GM12878 (cell line): ENCODE measurements at regions not wholly inside any gene's neighbourhood (a gene's known extent, or its start where the extent isn't known, plus 50 kb on each side); places are given as distances from the start of the nearest gene placed in this dataset.

Experiments
- ATAC-seq: fragments of 200-7000 bp; cut with Tn5 transposase; 3 replicates; pipeline ENCODE4 v1.9.1; 2020; ENCODE audit warnings: mild to moderate bottlenecking, moderate library complexity
- BruUV-seq: library from RNA; stranded (reverse); fragments of 400-500 nt; replicated peaks from 2 replicates; lab custom pipeline; 2021; lab: Mats Ljungman, UMichigan
- CTCF ChIA-PET: fragments of 300-600 bp; sonication (Branson Sonifier 250); formaldehyde crosslinking; extraction: SDS; loops from one replicate; lab custom pipeline; 2021; ENCODE audit warnings: inconsistent platforms; lab: Yijun Ruan, JAX
- POLR2A ChIA-PET: fragments of 350-600 bp; formaldehyde crosslinking; extraction: SDS; loops from one replicate; lab custom pipeline; 2021; ENCODE audit warnings: inconsistent platforms; lab: Charles Lee
- RAD21 ChIA-PET: fragments of 300-600 bp; sonication (Branson Sonifier 250); formaldehyde crosslinking; loops from one replicate; lab custom pipeline; 2023; ENCODE audit warnings: antibody characterized with exemption; ENCODE audit not compliant: unreplicated experiment; lab: Charles Lee
- SMC1A ChIA-PET: fragments of 300-600 bp; sonication (Branson Sonifier 250); formaldehyde crosslinking; loops from one replicate; lab custom pipeline; 2023; ENCODE audit not compliant: unreplicated experiment, uncharacterized antibody; lab: Charles Lee
- DNase-seq: peaks from one replicate; pipeline ENCODE4 v3.0.0-alpha.2; 2011; ENCODE audit warnings: low read depth, low spot score
- FAIRE-seq: peaks from 3 replicates; lab custom pipeline; 2011; peaks lifted over from hg19 to GRCh38; lab: Jason Lieb, UNC
- H2AFZ ChIP-seq: 2 replicates; pipeline ENCODE4 v1.6.0; 2011; ENCODE audit warnings: low read depth, low read length, control low read depth; ENCODE audit not compliant: control insufficient read depth
- H3K27ac ChIP-seq: 2 replicates; pipeline ENCODE4 v1.5.1; 2011; ENCODE audit warnings: control low read depth; ENCODE audit not compliant: control insufficient read depth, insufficient read depth
- H3K27me3 ChIP-seq, 2 experiments: replicated peaks in 1 of 2; 2 replicates each; pipeline versions ENCODE4 v1.6.0 to v1.6.1; 2011; ENCODE audit warnings: low read length in 1 of 2; ENCODE audit not compliant: control insufficient read depth in 2 of 2, insufficient read depth in 2 of 2
- H3K36me3 ChIP-seq, 2 experiments: 2 replicates each; pipeline ENCODE4 v1.5.1; 2011; ENCODE audit warnings: low read length in 1 of 2; ENCODE audit not compliant: control insufficient read depth in 2 of 2, insufficient read depth in 2 of 2
- H3K4me1 ChIP-seq: 2 replicates; pipeline ENCODE4 v1.6.1; 2011; ENCODE audit warnings: mild to moderate bottlenecking, low read length, moderate library complexity, mixed read lengths; ENCODE audit not compliant: control insufficient read depth, insufficient read depth
- H3K4me2 ChIP-seq: 2 replicates; pipeline ENCODE4 v1.6.0; 2011; ENCODE audit warnings: control low read depth; ENCODE audit not compliant: control insufficient read depth, insufficient read depth
- H3K4me3 ChIP-seq: fragments of 200-600 bp; sonication (generic); 2 replicates; pipeline ENCODE4 v1.5.1; 2016
- H3K79me2 ChIP-seq: 2 replicates; pipeline ENCODE4 v1.6.0; 2011; ENCODE audit warnings: low read length; ENCODE audit not compliant: control insufficient read depth, insufficient read depth
- H3K9ac ChIP-seq: 2 replicates; pipeline ENCODE4 v1.8.0; 2011; ENCODE audit warnings: low read length, control low read depth, mixed read lengths; ENCODE audit not compliant: control insufficient read depth, insufficient read depth
- H3K9me3 ChIP-seq: replicated peaks from 3 replicates; pipeline ENCODE4 v1.5.1; 2011; ENCODE audit warnings: mild to moderate bottlenecking, low read length; ENCODE audit not compliant: control insufficient read depth, insufficient read depth
- H4K20me1 ChIP-seq: 2 replicates; pipeline ENCODE4 v1.6.0; 2011; ENCODE audit not compliant: control insufficient read depth, insufficient read depth
- CBX5 ChIP-seq: sonication (generic); IDR thresholded peaks from 2 replicates; pipeline ENCODE4 v1.6.1; 2016; ENCODE audit warnings: low read depth, moderate library complexity, mild to moderate bottlenecking, inconsistent platforms
- CEBPB ChIP-seq, 2 experiments: fragments of 150-350 bp in 1 of 2; IDR thresholded peaks; 2 replicates each; pipeline ENCODE4 v1.6.1; 2012 to 2014; ENCODE audit warnings: low read depth in 2 of 2, low read length in 2 of 2, borderline replicate concordance in 1 of 2, inconsistent platforms in 1 of 2
- ELK1 ChIP-seq: IDR thresholded peaks from 2 replicates; pipeline ENCODE4 v1.6.1; 2012; ENCODE audit warnings: low read depth, low read length, improper control_type of control experiment
- HSF1 ChIP-seq: fragments of 150-350 bp; IDR thresholded peaks from 2 replicates; pipeline ENCODE4 v1.6.1; 2014; ENCODE audit warnings: mild to moderate bottlenecking, low read depth, low read length
- IKZF2 ChIP-seq, 2 experiments: fragments of 450-650 bp; IDR thresholded peaks; 2 replicates each; pipeline ENCODE4 v1.6.1; 2017; ENCODE audit warnings: mild to moderate bottlenecking in 2 of 2, moderate library complexity in 2 of 2
- MTA2 ChIP-seq: fragments of 450-650 bp; IDR thresholded peaks from 2 replicates; pipeline ENCODE4 v1.6.1; 2016; ENCODE audit warnings: low read depth, mild to moderate bottlenecking, moderate library complexity
- MYB ChIP-seq: fragments of 150-350 bp; IDR thresholded peaks from 2 replicates; pipeline ENCODE4 v1.6.1; 2014; ENCODE audit warnings: mild to moderate bottlenecking, low read depth, low read length, borderline replicate concordance
- SUZ12 ChIP-seq: fragments of 200-600 bp; sonication (generic); IDR thresholded peaks from one replicate; pipeline ENCODE4 v1.6.1; 2018; ENCODE audit warnings: antibody characterized with exemption, mild to moderate bottlenecking; ENCODE audit not compliant: unreplicated experiment
- ZNF217 ChIP-seq: fragments of 450-650 bp; IDR thresholded peaks from 2 replicates; pipeline ENCODE4 v1.6.1; 2017; ENCODE audit warnings: antibody characterized with exemption, mild to moderate bottlenecking
- ZNF24 ChIP-seq: fragments of 450-650 bp; IDR thresholded peaks from 2 replicates; pipeline ENCODE4 v1.6.1; 2017; ENCODE audit warnings: antibody characterized with exemption, mild to moderate bottlenecking
- WGBS: methylation state at CpG from one replicate; pipeline ENCODE4 v1.1.6; 2016; ENCODE audit warnings: low lambda C conversion rate; ENCODE audit not compliant: insufficient replicate concordance, insufficient coverage; ENCODE audit errors: missing lambda C conversion rate; 5-methylcytosine and 5-hydroxymethylcytosine counted together
- in situ Hi-C: fragments of 300-500 bp; cut with MboI; formaldehyde crosslinking; loops from 9 replicates; pipeline ENCODE4 v1.14.3; 2018; ENCODE audit warnings: mixed read lengths
- intact Hi-C: fragments of 100-400 bp; cut with micrococcal nuclease; formaldehyde crosslinking; loops from one replicate; pipeline ENCODE4 v1.14.2; 2022; ENCODE audit not compliant: unreplicated experiment

- ChIA-PET SMC1A (interaction anchor here (0.8 kb wide), 1 partner anchor 23 kb away, joined by 3 read pairs; no protein-coding TSS in a partner anchor), RAD21 (no interaction called here), CTCF (no interaction called here), POLR2A (no interaction called here)
- no TSS peak for BruUV-seq
- H4K20me1 ChIP-seq = no peaks in the 10 kb centered on the region
- no peak for FAIRE-seq
- no peaks in the 10 kb centered on the region for H3K79me2 ChIP-seq
- TF ChIP-seq CBX5 = no peak
- no peak for TF ChIP-seq SUZ12
- no peak for TF ChIP-seq MYB
- no peak for TF ChIP-seq HSF1
- no peak for TF ChIP-seq CEBPB (IDR thresholded peaks at IDR 0.05; ENCODE audit: borderline replicate concordance in 1 of 2, low read depth in 2 of 2, low read length in 2 of 2)
- TF ChIP-seq ELK1 = no peak
- TF ChIP-seq IKZF2 (IDR thresholded peaks at IDR 0.05) = no peak
- TF ChIP-seq ZNF217 = no peak
- no peak for TF ChIP-seq ZNF24
- no peak for TF ChIP-seq MTA2
- H3K4me2 ChIP-seq = no peak overlapping the region
- no peak overlapping the region for H3K9ac ChIP-seq
- WGBS = 28% methylated on average over 3 of the region's 3 CpGs
- intact Hi-C loops = no loop called here
- H3K36me3 ChIP-seq = no peaks in the 10 kb centered on the region
- no peak overlapping the region for H2AFZ ChIP-seq
- H3K4me3 ChIP-seq = no peak overlapping the region
- H3K4me1 ChIP-seq = no peaks in the 10 kb centered on the region
- no peak for DNase-seq
- ATAC-seq = no peak
- in situ Hi-C loops = no loop called here
- no peaks in the 10 kb centered on the region for H3K27me3 ChIP-seq
- no peak overlapping the region for H3K27ac ChIP-seq
- H3K9me3 ChIP-seq = no peaks in the 10 kb centered on the region
These were observed 192.3 kb upstream of the C1orf87 start for GRCh38 chr1:60265560-60266535.
